Endometrial microvascular endothelial cells (primary cell): ENCODE measurements at regions not wholly inside any gene's neighbourhood (a gene's known extent, or its start where the extent isn't known, plus 50 kb on each side); places are given as distances from the start of the nearest gene placed in this dataset.

ENCODE experiments used
- in situ Hi-C: cut with HindIII; loops from 2 replicates; pipeline ENCODE4 v1.10.0; 2017; ENCODE audit warnings: low sequenced_read_pairs, low pct_unique_long_range_greater_than_20kb; ENCODE audit errors: inconsistent ontology term

DNA sequence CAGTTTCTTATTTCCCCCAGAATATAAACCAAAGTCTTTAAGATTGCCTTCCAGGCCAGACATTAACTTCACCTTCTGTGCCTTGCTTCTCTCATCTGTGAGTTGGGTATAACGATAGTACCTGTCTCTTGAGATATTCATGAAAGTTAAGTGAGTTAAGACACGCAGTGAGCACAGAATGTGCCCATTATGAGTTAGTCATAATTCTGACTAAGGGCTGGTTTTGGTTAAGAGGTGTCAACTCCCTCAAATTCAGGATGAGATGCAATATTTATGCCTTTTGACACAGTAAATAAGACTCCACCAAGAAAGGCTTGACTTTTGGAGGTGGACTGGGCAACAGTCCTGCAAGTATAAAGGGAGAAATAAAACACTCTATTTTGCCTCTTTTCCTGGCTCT is 528.7 kb upstream of the IGFBP3 start:
- in situ Hi-C loops, result no loop called here

DNA sequence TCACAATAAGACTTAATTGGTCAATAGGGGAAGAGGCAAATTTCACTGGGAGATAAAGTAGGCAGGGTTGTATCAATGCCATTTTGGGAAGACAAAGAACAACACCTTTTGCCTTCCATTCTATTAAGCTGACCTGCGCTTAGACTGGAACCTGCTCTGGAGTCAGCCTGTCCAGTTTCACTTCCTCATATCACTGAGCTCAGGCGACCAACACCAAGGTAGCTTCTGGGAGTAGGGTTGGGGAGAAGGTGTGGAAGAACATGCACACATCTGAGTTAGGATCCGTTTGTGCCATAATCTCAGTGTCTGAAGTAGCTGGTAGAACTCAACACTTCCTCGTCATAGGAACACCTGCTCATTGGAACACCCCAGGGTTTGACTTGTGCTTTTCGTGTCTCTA is 527.4 kb upstream of the IGFBP3 start:
- in situ Hi-C loops, result no loop called here

DNA sequence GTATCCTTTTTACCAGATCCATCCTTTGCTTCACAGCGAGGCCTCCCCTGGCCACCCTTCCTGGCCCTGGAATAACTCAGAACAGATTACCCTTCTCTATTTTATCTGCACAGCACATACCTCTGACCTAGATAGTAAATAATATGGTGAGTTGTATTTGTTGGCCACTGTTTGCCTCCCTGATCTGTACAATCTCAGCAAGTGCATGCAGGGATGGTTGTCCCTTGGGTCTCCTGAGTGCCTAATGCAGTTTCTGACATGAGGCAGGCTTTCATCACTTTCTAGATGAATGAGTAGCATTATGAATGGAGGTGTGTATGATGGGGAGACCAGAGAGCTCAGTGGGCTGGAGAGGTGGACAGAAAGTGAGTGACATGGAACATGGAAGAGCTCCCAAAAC is 525.1 kb upstream of the IGFBP3 start:
- in situ Hi-C loops, result no loop called here

DNA sequence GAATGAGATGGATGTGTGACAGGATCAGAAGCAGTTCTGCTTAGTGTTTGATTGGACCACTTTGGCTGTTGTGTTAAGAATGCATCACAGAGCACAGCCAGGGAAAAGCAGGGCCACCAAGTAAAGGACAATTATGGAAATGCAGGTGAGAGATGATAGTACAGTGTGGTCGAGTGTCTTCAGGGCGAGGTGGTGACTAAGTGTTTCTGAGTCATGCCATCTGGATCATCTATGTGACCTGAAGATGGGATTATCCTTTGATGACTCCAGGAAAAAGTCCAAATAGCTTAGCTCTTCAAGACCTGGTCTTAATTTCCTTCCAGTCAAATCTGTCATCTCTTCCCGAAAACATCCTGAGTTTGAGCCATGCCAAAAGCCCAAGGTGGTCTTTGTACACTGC is 523.2 kb upstream of the IGFBP3 start:
- in situ Hi-C loops, result no loop called here

DNA sequence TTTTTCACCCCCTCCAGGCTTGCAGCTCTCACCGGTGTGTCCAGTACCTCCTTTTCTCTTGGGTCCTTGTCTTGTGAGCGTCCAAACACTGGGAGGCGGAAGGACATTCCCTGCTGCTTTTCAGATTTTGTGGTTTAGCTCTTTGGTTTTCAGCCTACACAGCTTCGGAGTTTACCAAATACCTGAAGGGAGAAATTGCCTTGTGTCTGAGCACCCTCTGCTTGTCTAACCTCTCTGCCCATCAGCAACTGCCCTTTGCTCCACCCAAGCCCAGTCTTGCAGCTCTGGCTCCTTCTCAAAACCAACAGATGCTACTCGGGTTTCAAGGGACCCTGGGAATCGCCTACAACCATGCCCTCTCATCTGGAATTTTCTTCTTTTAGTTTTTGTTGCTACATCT is 519.1 kb upstream of the IGFBP3 start:
- in situ Hi-C loops, result no loop called here

DNA sequence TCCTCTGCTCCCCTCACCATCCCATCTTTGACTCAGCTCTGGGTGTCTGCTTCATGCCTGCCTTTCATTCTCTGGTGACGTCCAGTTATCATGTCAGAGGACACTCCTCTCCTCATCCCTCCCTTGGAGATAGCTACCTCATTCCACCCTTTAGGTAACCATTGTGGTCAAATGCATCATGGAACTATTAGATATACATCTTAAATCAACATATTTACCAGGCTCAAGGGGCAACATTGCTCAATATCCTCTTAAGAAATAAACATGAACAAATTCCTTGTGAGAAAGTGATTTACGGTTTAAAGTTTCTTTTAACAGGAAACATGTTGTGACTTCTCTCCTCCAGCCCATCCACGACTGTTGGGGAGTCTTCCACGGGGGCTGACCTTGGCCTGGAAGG is 511.6 kb upstream of the IGFBP3 start:
- in situ Hi-C loops, result no loop called here

DNA sequence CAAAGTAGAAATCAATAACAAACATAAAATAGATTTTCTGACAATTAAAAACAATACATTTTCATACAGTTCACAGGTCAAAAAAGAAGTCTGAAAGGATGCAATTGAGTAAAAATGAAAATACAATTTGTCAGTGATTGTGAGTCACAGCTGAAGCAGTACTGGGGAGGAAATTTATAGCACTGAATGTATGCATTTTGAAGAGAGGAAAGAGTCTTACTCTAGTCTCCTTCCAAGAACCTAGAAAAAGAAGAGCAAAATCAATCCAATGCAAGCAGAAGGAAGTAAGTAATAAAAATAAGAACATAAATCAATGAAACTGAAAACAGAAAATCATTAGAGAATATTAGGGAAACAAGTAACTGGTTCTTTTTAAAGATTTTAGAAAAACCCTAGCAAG is 507.2 kb upstream of the IGFBP3 start:
- in situ Hi-C loops, result no loop called here

DNA sequence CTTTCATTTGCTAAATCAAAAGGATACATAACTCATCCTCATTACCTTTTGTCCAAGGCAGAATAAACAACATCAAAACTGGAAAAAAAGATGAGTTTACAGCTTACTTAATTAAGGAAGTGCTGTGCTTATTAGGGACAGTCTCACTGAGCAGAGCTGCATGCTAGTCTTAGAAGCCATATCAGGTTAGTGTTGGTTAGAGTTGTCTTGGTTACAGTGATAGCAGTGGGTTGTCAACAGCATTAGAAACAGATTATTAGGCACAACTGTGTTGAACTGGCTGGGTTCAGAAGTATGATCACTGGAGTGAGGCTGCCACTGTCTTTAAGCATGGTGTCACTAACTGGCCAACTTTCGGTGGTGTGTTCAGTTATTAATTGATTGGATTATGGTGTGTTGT is 503.9 kb upstream of the IGFBP3 start:
- in situ Hi-C loops, result no loop called here

DNA sequence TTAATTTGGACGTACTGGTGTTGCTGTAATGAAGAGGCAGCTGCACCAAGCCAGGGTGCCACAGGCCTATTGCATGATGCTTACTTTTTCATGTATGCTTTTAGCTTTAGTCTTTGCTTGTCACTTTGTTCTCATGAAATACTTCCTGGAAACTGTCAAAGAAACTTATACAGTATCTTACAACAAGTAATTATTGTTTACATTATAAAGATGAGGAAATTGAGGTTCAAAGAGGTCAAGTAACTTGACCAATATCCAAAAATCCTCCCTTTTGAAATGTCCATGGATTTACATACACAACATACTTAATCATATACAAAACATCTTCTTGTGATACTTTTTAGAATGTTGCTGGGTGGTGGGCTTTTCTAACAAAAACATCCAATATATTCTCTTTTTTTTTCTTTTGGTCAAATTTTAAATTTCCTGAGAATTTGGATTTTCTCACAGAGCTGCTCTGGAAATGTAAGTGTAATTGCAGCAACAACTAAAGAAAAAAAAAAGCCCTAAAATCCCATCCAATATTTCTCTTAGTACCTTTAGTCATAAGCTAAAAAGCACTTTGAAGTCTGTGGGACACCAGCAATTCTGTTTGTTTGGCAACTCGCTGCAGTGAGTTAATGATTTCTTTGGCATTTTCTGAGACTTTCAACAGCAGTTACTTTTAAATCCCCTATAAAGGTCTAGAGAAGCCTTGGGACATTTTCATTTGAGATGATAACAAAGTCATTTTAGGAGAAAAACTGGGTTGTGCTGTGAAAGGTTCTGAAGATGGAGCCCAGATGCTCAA is 500.6 kb upstream of the IGFBP3 start:
- in situ Hi-C loops, result no loop called here

DNA sequence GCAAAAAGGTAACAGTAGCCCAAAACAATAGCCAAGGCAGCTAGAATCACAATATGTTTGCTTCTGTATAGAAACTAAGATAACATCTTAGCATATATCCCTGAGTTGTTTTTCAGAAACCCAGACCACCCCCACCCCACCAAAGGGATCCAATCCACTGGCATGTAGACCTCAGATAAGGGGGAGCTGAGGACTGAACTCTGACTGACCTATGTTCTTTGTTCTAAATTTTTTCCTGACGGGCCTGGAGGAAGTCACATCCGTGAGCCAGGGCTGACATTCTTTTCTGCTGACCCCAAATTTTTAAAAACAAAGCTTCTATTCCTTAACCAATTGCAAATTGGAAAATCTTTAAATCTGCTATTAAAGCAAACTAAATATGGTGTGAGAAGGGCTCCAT is 493.9 kb upstream of the IGFBP3 start:
- in situ Hi-C loops, result no loop called here

DNA sequence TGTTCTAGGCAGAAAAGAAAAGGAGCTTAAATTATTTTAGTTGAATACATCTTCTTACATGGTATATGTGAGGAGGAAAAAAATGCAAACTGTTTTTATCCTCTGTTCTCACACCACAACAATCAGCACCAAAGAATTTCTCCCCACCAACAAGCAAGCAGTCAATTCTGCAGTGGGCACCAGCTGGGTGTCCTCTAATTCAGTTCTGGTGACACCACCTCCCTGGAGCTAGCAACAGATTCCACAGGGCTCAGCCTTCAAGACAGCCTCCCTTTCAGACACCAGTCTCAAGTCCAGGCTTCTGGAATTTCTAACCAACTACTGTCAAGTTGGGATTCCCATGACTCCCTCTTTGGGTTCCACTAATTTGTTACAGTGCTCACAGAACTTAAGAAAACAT is 490.2 kb upstream of the IGFBP3 start:
- in situ Hi-C loops, result no loop called here

DNA sequence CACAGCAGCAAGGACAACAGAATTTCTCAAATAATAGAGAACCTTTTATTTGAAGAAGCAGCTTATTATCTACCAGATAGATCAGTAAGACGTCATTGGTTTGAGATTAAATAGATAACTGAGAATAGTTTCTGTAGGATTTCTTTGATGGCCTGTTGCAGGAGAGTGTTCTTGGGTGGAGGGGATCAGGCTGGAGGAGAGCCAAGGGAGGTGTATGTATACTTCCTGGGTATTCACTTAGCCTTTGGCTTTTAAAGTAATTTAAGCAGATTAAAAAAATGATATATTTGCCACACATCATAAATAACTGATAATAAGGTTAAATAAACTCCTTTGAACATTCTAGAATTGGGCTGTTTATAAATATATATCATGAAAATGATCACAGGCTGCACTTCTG is 486.1 kb upstream of the IGFBP3 start:
- in situ Hi-C loops, result no loop called here

DNA sequence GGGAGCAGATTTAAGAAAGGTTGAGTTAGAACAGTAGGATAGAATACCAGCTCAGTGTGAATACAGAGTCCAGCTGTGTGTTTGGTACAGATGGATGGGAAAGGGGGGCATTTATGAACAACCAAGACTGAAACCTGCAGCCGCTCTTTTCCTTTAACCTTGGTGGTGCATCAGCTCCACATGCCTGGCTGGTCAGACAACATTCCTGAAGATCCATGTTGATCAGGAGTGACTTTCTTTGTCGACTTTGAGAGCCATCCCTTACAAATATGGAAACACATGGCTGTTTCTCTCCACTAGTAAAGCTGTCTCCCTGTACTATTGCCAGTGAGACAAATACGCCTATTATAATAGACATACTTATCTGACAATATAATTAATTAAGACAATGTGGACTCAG is 476.5 kb upstream of the IGFBP3 start:
- in situ Hi-C loops, result no loop called here

DNA sequence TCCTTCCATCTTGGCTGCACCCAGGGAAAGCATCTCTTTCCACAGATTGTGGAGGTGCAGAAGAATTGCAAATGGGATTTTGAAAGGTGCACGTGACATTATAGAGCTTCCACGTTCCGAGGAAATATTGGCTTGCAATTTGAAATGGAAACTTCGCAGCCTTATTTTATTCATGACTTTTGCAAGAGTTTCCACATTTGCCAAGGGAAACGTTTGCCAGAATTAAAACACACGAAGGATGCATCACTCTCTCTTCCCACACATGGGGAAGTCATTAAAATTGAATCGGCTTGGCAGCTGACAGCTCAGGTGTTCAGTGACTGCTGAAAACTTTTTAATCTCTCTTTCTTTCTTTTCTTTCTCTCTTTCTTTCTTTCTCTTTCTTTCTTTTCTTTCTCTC is 475.4 kb upstream of the IGFBP3 start:
- in situ Hi-C loops, result no loop called here

DNA sequence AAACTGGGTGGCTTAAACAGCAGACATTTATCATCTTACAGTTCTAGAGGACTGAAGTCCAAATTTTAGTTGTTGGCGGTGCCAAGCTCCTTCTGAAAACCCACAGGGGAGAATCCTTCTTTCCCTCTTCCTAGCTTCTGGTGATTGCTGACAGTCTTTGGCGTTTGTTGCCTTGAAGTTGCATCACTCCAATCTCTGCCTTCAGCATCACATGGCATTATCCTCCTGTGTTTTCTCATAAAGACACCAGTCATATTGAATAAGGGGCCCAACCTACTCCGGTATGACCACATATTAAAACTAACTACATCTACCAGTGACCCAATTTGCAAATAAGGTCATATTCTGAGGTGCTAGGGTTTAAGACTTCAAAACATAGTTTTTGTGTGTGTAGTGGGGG is 472.1 kb upstream of the IGFBP3 start:
- in situ Hi-C loops, result no loop called here

DNA sequence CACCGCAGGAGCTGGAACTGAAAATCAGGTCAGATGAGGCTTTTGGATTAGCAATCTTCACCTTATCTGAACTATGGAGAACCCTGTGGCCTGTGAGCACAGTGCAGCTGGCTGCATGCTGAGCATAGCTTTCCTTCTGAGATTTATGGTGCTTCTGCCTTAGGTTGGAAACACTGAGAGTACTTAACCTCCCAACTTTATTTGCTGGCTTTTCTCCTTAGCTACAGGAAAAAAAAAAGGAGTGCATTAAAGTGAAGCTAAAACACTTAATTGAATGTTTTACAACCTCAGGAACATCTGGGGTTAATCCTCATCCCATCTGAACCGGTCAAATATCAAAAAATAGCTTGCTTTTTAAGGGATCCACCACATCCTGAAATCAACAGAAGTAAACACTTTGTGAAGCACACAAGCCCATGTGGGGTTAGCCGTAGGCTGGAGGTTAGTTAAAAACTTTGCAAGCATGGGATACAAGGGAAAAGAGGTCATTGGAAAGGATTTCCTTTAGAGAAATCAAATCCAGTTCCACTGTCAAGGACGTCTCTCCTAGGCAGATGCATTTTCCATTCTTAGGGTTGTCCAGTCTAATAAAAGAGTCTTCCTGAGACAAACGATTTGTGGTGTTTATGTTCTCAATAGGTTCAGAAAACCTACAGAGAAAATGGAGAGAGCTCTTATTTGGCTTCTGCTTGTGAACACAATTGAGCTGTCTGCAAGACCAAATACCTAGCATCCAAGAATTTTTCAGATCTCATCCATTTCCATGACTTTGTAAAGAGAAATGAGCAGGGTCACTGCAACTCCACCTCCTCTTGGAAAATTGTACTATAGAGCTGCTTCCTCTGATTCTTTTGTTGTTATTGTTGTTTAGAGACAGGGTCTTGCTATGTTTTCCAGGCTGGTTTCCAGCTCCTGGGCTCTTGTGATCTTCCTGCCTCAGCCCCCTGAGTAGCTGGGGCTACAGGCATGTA is 470.4 kb upstream of the IGFBP3 start:
- in situ Hi-C loops, result no loop called here

DNA sequence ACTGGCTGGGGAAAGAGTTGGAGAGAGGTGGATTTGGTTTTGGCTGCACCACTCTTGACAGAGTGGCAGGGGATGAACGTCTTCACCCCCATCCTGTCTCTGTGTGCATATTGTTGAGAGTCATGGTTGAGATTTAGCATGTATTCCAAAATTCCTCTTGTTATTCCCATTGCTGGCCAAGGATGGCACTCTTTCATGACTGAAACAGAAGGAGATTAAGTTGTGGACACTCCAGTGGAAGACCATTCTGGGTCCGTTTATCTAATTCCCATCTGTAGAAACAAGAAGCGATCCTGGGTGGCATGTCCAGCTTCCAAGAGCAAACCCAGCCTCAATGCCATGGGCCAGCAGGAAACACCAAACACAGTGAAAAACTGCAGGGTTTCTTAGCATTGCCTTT is 469.0 kb upstream of the IGFBP3 start:
- in situ Hi-C loops, result no loop called here

DNA sequence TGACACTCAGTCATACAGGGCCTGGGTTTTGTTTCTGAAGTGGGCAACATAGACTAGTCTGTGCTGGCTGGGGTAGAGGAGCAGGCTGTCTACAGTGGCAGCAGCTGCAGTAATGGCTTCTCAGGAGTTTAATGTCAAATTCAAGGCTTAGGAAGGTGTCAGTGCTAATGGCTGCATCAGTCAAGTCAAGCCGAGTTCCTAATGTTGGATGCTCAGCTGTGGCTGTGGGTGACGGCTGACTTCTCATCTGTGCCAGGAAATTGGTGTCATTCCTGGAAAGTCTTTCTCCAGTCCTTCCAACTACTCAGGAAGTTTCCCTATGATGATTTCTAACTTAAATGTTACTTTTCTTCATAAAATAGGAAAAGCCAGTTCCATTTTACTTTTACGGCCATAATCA is 468.1 kb upstream of the IGFBP3 start:
- in situ Hi-C loops, result no loop called here

DNA sequence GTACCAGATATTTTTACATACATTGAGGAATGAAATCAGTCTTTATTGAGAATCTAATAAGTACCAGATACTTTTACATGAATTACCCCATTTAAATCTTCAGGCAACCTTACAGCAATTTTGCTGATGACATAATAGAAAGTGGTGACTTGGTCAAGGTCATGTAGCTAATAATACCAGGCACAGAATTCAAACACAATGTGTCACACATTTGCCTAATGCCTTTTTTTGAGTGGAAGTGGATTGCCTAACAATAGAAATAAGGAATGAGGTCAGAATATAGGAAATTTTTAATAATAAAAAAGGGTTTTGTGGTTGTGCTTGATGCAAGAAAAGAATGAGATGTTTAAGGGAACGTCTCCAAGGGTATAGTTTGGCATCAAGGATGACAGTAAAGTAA is 466.6 kb upstream of the IGFBP3 start:
- in situ Hi-C loops, result no loop called here
